ENCODE measurements at regions not wholly inside any gene's neighbourhood (a gene's known extent, or its start where the extent isn't known, plus 50 kb on each side); places are given as distances from the start of the nearest gene placed in this dataset.

- peak in 1 of 4 experiments; percentile 11 for DNase-seq
Observed at GRCh38 chrX:76228499-76228898, 55.6 kb downstream of the PBDC1 start.

- DNase-seq: no peak
Observed at GRCh38 chrX:76248901-76249300, 76.0 kb downstream of the PBDC1 start.

GRCh38 chrX:76253432-76253831 lies 80.6 kb downstream of the PBDC1 start:
- DNase-seq: peak; percentile 44 to 64 (median 59)

- DNase-seq: peak; percentile 19 to 55 (median 40)
Observed at GRCh38 chrX:76279007-76279406, 106.1 kb downstream of the PBDC1 start.

Data from suppressor macrophage (primary cell).